ENCODE measurements at regions not wholly inside any gene's neighbourhood (a gene's known extent, or its start where the extent isn't known, plus 50 kb on each side); places are given as distances from the start of the nearest gene placed in this dataset.

- Histone ChIP-seq H3K27ac (no peak overlapping the region), H3K4me1 (peaks cover 0 to 8% (median 2%) of the 10 kb centered on the region in 4 donors), H3K4me3 (no peak overlapping the region), H3K36me3 (no peaks in the 10 kb centered on the region), H3K9me3 (no peaks in the 10 kb centered on the region), H3K27me3 (no peaks in the 10 kb centered on the region)
- WGBS, 2 donors: 69 to 76% methylated on average over 10 of the region's 10 CpGs
- no peak for TF ChIP-seq EP300 (IDR thresholded peaks at IDR 0.05)
- no peak for TF ChIP-seq CTCF (IDR thresholded peaks at IDR 0.05)
- TF ChIP-seq POLR2AphosphoS5 (IDR thresholded peaks at IDR 0.05): no peak
- TF ChIP-seq POLR2A (IDR thresholded peaks at IDR 0.05): no peak
- ATAC-seq (ENCODE audit: low FRiP score in 2 of 2) (no peak), DNase-seq (peak in 1 of 2 donors; percentile 37)
These were observed 103.7 kb upstream of the MAML3 start for GRCh38 chr4:140257461-140258305.

GRCh38 chr4:140256941-140257340 lies 103.0 kb upstream of the MAML3 start:
- Histone ChIP-seq H3K36me3 (no peaks in the 10 kb centered on the region), H3K4me1 (peaks cover 6 to 14% (median 9%) of the 10 kb centered on the region in 4 donors), H3K4me3 (no peak overlapping the region), H3K27me3 (no peaks in the 10 kb centered on the region), H3K27ac (no peak overlapping the region), H3K9me3 (no peaks in the 10 kb centered on the region)
- ATAC-seq (ENCODE audit: low FRiP score in 2 of 2): no peak
- no peak for DNase-seq
- WGBS, 2 donors: 91 to 92% methylated on average over 2 of the region's 2 CpGs
- TF ChIP-seq CTCF (IDR thresholded peaks at IDR 0.05): no peak

GRCh38 chr4:140256335-140256734 lies 102.4 kb upstream of the MAML3 start:
- no peaks in the 10 kb centered on the region for H3K27me3 ChIP-seq
- WGBS, 2 donors: 54 to 57% methylated on average over 2 of the region's 2 CpGs
- H3K9me3 ChIP-seq: no peaks in the 10 kb centered on the region
- ATAC-seq (ENCODE audit: low FRiP score in 2 of 2) (no peak), DNase-seq (peak in 1 of 2 donors; percentile 33)
- no peaks in the 10 kb centered on the region for H3K36me3 ChIP-seq
- TF ChIP-seq EP300 (IDR thresholded peaks at IDR 0.05): no peak
- peak in 1 of 2 donors; percentile 13 for TF ChIP-seq POLR2AphosphoS5 (IDR thresholded peaks at IDR 0.05)
- TF ChIP-seq CTCF (IDR thresholded peaks at IDR 0.05): no peak
- no peak for TF ChIP-seq POLR2A (IDR thresholded peaks at IDR 0.05)
- no peak overlapping the region for H3K4me3 ChIP-seq
- peaks cover 7 to 14% (median 11%) of the 10 kb centered on the region in 4 donors for H3K4me1 ChIP-seq
- H3K27ac ChIP-seq: no peak overlapping the region

GRCh38 chr4:140255927-140256326 lies 101.9 kb upstream of the MAML3 start:
- ATAC-seq (ENCODE audit: low FRiP score in 2 of 2) (no peak), DNase-seq (no peak)
- no peak overlapping the region for H3K27ac ChIP-seq
- TF ChIP-seq POLR2AphosphoS5 (IDR thresholded peaks at IDR 0.05) (no peak), CTCF (IDR thresholded peaks at IDR 0.05) (no peak), EP300 (IDR thresholded peaks at IDR 0.05) (no peak), POLR2A (IDR thresholded peaks at IDR 0.05) (no peak)
- peaks cover 7 to 14% (median 11%) of the 10 kb centered on the region in 4 donors for H3K4me1 ChIP-seq
- H3K9me3 ChIP-seq: no peaks in the 10 kb centered on the region
- H3K36me3 ChIP-seq: no peaks in the 10 kb centered on the region
- H3K27me3 ChIP-seq: no peaks in the 10 kb centered on the region
- 97 to 100% methylated on average over 1 of the region's 1 CpG for WGBS, 2 donors
- no peak overlapping the region for H3K4me3 ChIP-seq

GRCh38 chr4:140255467-140255866 lies 101.5 kb upstream of the MAML3 start:
- no peak overlapping the region for H3K27ac ChIP-seq
- 89 to 90% methylated on average over 5 of the region's 5 CpGs for WGBS, 2 donors
- peaks cover 7 to 14% (median 11%) of the 10 kb centered on the region in 4 donors for H3K4me1 ChIP-seq
- H3K4me3 ChIP-seq: no peak overlapping the region
- TF ChIP-seq POLR2AphosphoS5 (IDR thresholded peaks at IDR 0.05): no peak
- no peak for TF ChIP-seq EP300 (IDR thresholded peaks at IDR 0.05)
- TF ChIP-seq CTCF (IDR thresholded peaks at IDR 0.05): no peak
- no peak for TF ChIP-seq POLR2A (IDR thresholded peaks at IDR 0.05)
- ATAC-seq (ENCODE audit: low FRiP score in 2 of 2): no peak
- no peaks in the 10 kb centered on the region for H3K9me3 ChIP-seq
- DNase-seq: no peak
- no peaks in the 10 kb centered on the region for H3K27me3 ChIP-seq
- no peaks in the 10 kb centered on the region for H3K36me3 ChIP-seq
